HEK293T (cell line): ENCODE measurements at regions not wholly inside any gene's neighbourhood (a gene's known extent, or its start where the extent isn't known, plus 50 kb on each side); places are given as distances from the start of the nearest gene placed in this dataset.

ENCODE experiments used
- CTCF ChIA-PET: fragments of 350-600 bp; formaldehyde crosslinking; extraction: SDS; loops from one replicate; lab custom pipeline; 2021; ENCODE audit warnings: antibody characterized with exemption, inconsistent platforms; lab: Yijun Ruan, JAX
- POLR2A ChIA-PET: fragments of 350-600 bp; formaldehyde crosslinking; extraction: SDS; loops from one replicate; lab custom pipeline; 2020; ENCODE audit warnings: antibody characterized with exemption, inconsistent platforms; lab: Yijun Ruan, JAX
- DNase-seq: peaks from one replicate; pipeline ENCODE4 v3.0.0; 2012; ENCODE audit warnings: mixed read lengths; ENCODE audit errors: extremely low spot score
- ARNT ChIP-seq: fragments of 450-650 bp; IDR thresholded peaks from 2 replicates; pipeline ENCODE4 v1.6.1; 2017; ENCODE audit warnings: mild to moderate bottlenecking
- BHLHE40 ChIP-seq: fragments of 450-650 bp; IDR thresholded peaks from 2 replicates; pipeline ENCODE4 v1.6.1; 2016; ENCODE audit warnings: mild to moderate bottlenecking, moderate library complexity, borderline replicate concordance
- CTBP1 ChIP-seq: fragments of 450-650 bp; IDR thresholded peaks from 2 replicates; pipeline ENCODE4 v1.6.1; 2016; ENCODE audit warnings: borderline replicate concordance
- ELF4 ChIP-seq: fragments of 450-650 bp; IDR thresholded peaks from 2 replicates; pipeline ENCODE4 v1.6.1; 2017; ENCODE audit warnings: antibody characterized with exemption
- FOXA1 ChIP-seq: fragments of 450-650 bp; IDR thresholded peaks from 2 replicates; pipeline ENCODE4 v1.6.1; 2016; ENCODE audit warnings: mild to moderate bottlenecking
- FOXK2 ChIP-seq: fragments of 450-650 bp; IDR thresholded peaks from 2 replicates; pipeline ENCODE4 v1.6.1; 2016; ENCODE audit warnings: mild to moderate bottlenecking
- FOXM1 ChIP-seq: fragments of 450-650 bp; IDR thresholded peaks from 2 replicates; pipeline ENCODE4 v1.6.1; 2017; ENCODE audit warnings: mild to moderate bottlenecking, borderline replicate concordance
- HDGF ChIP-seq: fragments of 450-650 bp; IDR thresholded peaks from 2 replicates; pipeline ENCODE4 v1.6.1; 2017; ENCODE audit warnings: antibody characterized with exemption, borderline replicate concordance
- L3MBTL2 ChIP-seq: fragments of 450-650 bp; conservative IDR thresholded peaks from 2 replicates; pipeline ENCODE4 v1.6.1; 2016; ENCODE audit warnings: mild to moderate bottlenecking
- LEF1 ChIP-seq: fragments of 450-650 bp; IDR thresholded peaks from 2 replicates; pipeline ENCODE4 v1.6.1; 2017; ENCODE audit warnings: mild to moderate bottlenecking, borderline replicate concordance
- NFRKB ChIP-seq: fragments of 450-650 bp; IDR thresholded peaks from 2 replicates; pipeline ENCODE4 v1.6.1; 2016; ENCODE audit warnings: mild to moderate bottlenecking, moderate library complexity
- SP1 ChIP-seq: fragments of 450-650 bp; IDR thresholded peaks from 2 replicates; pipeline ENCODE4 v1.6.1; 2017
- SUZ12 ChIP-seq: fragments of 450-650 bp; IDR thresholded peaks from 2 replicates; pipeline ENCODE4 v1.6.1; 2016; ENCODE audit warnings: mild to moderate bottlenecking
- TARDBP ChIP-seq: fragments of 450-650 bp; IDR thresholded peaks from 2 replicates; pipeline ENCODE4 v1.6.1; 2016
- ZNF384 ChIP-seq: fragments of 450-650 bp; IDR thresholded peaks from 2 replicates; pipeline ENCODE4 v1.6.1; 2016
- TF ChIP-seq, protein P1 (sequence below): fragments of 450-650 bp; IDR thresholded peaks from 2 replicates; pipeline ENCODE4 v1.6.1; 2016

DNA sequence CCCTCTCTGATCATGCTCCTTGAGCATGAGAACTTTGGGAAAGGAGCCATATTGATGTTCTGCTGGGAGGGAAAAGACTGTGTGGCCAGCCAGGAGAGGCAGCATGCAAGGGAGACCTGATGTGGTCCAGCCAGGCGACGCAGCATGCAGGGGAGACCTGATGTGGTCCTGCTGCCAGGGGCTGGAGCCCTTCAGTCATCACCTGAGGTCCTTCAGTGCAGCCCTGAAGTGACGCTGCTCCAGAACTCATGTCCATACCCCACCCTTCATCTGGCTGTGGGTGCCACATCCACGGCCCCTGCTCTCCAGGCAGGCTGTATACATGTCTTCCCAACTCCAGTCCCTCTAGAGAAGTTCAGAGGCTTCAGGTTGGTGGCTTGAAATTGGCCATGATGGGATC, 134.4 kb downstream of the ERMARD start:
- TF ChIP-seq TARDBP, result no peak
- no peak for TF ChIP-seq FOXM1
- TF ChIP-seq HDGF, result no peak
- TF ChIP-seq NFRKB, result no peak
- no peak for TF ChIP-seq FOXK2
- TF ChIP-seq FOXA1, result no peak
- TF ChIP-seq, protein P1, sequence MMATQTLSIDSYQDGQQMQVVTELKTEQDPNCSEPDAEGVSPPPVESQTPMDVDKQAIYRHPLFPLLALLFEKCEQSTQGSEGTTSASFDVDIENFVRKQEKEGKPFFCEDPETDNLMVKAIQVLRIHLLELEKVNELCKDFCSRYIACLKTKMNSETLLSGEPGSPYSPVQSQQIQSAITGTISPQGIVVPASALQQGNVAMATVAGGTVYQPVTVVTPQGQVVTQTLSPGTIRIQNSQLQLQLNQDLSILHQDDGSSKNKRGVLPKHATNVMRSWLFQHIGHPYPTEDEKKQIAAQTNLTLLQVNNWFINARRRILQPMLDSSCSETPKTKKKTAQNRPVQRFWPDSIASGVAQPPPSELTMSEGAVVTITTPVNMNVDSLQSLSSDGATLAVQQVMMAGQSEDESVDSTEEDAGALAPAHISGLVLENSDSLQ, result no peak
- no peak for TF ChIP-seq ZNF384
- no peak for TF ChIP-seq LEF1
- no peak for TF ChIP-seq L3MBTL2
- TF ChIP-seq SUZ12, result no peak
- no peak for TF ChIP-seq CTBP1
- TF ChIP-seq ELF4, result no peak
- TF ChIP-seq BHLHE40, result no peak
- TF ChIP-seq ARNT, result no peak
- no peak for TF ChIP-seq SP1
- CTCF ChIA-PET, result no interaction called here
- DNase-seq, result no peak
- POLR2A ChIA-PET, result no interaction called here

DNA sequence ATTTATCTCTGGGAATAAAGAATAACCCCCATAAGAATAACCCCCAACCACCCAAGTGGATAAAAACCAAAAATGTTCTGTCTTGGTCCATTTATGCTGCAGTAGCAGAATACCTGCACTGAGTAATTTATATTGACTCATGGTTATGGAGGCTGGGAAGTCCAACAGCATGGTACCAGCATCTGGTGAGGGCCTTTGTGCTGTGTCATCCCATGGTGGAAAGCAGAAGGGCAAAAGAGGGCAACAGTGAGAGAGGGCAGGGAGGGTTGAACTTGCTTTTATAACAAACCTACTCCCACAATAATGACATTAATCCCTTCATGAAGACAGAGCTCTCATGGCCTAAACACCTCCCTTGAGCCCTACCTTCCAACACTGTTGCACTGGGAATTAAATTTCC, 133.7 kb downstream of the ERMARD start:
- ChIA-PET CTCF (no interaction called here), POLR2A (no interaction called here)
- DNase-seq, result no peak
- TF ChIP-seq SP1 (no peak), FOXK2 (no peak)

DNA sequence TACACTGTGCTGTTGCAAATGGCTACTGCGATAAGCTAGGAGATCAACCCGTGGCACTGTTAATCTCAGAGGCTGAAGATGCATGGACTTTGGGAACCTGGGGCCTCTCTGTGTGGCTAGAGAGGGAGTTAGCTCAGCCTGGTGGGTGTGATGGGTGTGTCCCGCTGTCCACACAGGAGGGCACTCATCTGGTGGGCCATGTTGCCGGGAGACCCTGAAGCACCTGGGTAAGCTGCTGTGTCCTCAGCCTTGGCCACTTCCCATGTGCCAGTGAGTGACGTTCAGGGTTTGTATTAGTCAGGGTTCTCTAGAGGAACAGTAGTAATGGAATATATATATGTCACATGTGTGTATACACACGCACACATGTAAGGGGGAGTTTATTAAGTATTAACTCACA, 132.7 kb downstream of the ERMARD start:
- no peak for TF ChIP-seq HDGF
- no peak for TF ChIP-seq TARDBP
- TF ChIP-seq FOXA1, result no peak
- TF ChIP-seq FOXK2, result no peak
- TF ChIP-seq, protein P1, result no peak
- ChIA-PET CTCF (no interaction called here), POLR2A (no interaction called here)
- no peak for DNase-seq

DNA sequence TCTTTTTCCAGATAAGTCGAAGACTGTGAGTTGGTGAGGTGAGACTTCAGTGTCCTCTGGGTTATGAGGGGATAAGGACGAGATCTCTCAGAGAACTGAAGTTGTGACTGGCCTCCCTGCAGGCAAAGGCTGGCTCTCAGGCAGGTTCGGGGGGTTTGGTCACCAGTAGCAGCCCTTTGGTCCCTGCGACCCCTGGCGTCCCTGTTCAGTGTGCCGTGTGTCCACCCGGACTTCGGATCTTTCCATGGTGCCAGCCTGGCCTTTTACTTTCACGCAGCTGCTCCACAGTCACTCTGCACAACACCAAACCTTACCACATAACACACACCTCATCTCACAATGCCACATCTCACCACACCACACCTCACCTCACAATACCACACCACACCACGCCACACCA, 131.9 kb downstream of the ERMARD start:
- ChIA-PET POLR2A (no interaction called here), CTCF (no interaction called here)
- TF ChIP-seq, protein P1, result no peak
- TF ChIP-seq SUZ12 (no peak), L3MBTL2 (no peak), ARNT (no peak), LEF1 (no peak)
- DNase-seq, result no peak

DNA sequence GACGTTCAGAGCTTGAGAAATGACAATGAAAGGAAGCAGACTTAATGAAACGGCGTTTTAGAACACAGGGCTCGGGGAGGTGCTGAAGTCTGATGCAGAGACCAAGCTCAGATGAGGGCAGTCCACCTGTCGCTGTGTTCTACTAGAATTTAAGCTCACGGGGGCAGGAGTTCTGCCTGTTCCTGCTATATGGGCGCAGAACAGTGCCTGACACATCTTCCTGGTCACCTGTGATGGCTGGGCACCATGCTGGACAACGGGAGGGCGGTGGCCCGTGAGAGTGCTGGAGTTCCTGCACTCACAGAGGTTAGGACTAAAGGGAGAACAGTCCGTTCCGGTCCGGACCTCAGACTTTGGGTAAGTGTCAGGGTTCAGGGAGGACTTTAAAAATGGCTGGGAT, 130.6 kb downstream of the ERMARD start:
- DNase-seq, result no peak
- TF ChIP-seq FOXM1 (no peak), NFRKB (no peak), ELF4 (no peak), TARDBP (no peak), LEF1 (no peak), FOXA1 (no peak), L3MBTL2 (no peak), HDGF (no peak), CTBP1 (no peak), ARNT (no peak), ZNF384 (no peak), SP1 (no peak), FOXK2 (no peak), BHLHE40 (no peak)
- TF ChIP-seq, protein P1, result no peak
- ChIA-PET POLR2A (no interaction called here), CTCF (interaction anchor here (1.0 kb wide), 1 partner anchor 50 kb away, joined by 3 read pairs; no protein-coding TSS in a partner anchor)

DNA sequence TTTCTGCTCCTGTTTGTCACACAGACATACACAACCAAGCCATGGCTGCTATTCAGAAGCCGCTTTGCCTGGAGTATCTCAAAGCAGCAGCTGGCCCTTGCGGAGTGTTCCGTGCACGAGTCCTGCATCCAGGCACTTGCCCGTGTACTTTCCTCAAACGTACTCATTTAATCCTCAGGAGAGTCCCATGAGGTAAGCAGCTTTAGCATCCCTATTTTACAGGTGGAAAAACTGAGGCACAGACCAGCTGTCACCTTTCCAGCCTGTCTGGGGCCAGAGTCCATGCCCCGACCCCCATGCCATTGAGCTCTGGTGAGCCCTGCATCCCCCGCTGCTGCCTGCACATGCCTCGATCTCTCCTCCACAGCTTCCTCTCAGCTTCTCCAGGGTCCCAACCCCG, 130.0 kb downstream of the ERMARD start:
- CTCF ChIA-PET, result interaction anchor here (1.0 kb wide), 1 partner anchor 50 kb away, joined by 3 read pairs; no protein-coding TSS in a partner anchor
- TF ChIP-seq CTBP1, result no peak
- no peak for TF ChIP-seq FOXK2
- TF ChIP-seq SP1, result no peak
- TF ChIP-seq HDGF, result no peak
- no peak for TF ChIP-seq ARNT
- no peak for TF ChIP-seq BHLHE40
- TF ChIP-seq, protein P1, result no peak
- TF ChIP-seq FOXA1, result no peak
- POLR2A ChIA-PET, result no interaction called here
- DNase-seq, result no peak
